Spleen (tissue), 11 donors: ENCODE measurements at regions not wholly inside any gene's neighbourhood (a gene's known extent, or its start where the extent isn't known, plus 50 kb on each side); places are given as distances from the start of the nearest gene placed in this dataset.
"Not testable (repeated sequence)": the region's sequence is repeated elsewhere in the genome, so short reads cannot be mapped to it uniquely, and the experiment has no call there.

ENCODE experiments used
- DNase-seq: peaks from one replicate; pipeline ENCODE4 v3.0.0-alpha.2; 2020
- H3K27ac ChIP-seq, 8 donors: fragments of 200-600 bp; sonication (generic) in 7 of 8; 1 replicate in 4 of 8; 2 replicates in 4 of 8; pipeline versions ENCODE4 v1.5.0 to v1.8.0; 2016 to 2021; ENCODE audit warnings: inconsistent platforms in 4 of 8, mild to moderate bottlenecking in 4 of 8, moderate library complexity in 1 of 8
- H3K27me3 ChIP-seq, 7 donors: fragments of 200-600 bp; sonication (generic) in 6 of 7; replicated peaks in 1 of 7; 1 replicate in 4 of 7; 2 replicates in 3 of 7; pipeline versions ENCODE4 v1.5.0 to v1.8.0; 2016 to 2021; ENCODE audit warnings: inconsistent platforms in 3 of 7, mild to moderate bottlenecking in 1 of 7
- H3K36me3 ChIP-seq, 6 donors: fragments of 200-600 bp; sonication (generic) in 5 of 6; 1 replicate in 4 of 6; 2 replicates in 2 of 6; pipeline versions ENCODE4 v1.5.0 to v1.8.0; 2016 to 2021; ENCODE audit warnings: inconsistent platforms in 2 of 6
- H3K4me1 ChIP-seq, 6 donors: fragments of 200-600 bp; sonication (generic) in 5 of 6; 1 replicate in 3 of 6; 2 replicates in 3 of 6; pipeline versions ENCODE4 v1.5.0 to v1.8.0; 2016 to 2021; ENCODE audit warnings: inconsistent platforms in 3 of 6
- H3K4me3 ChIP-seq, 8 donors: fragments of 200-600 bp; sonication (generic) in 7 of 8; 1 replicate in 4 of 8; 2 replicates in 4 of 8; pipeline versions ENCODE4 v1.5.0 to v1.8.0; 2016 to 2021; ENCODE audit warnings: inconsistent platforms in 4 of 8, mild to moderate bottlenecking in 4 of 8, moderate library complexity in 2 of 8
- H3K9me3 ChIP-seq, 8 donors: fragments of 200-600 bp; sonication (generic) in 7 of 8; 1 replicate in 4 of 8; 2 replicates in 4 of 8; pipeline versions ENCODE4 v1.5.0 to v1.8.0; 2016 to 2021; ENCODE audit warnings: inconsistent platforms in 4 of 8
- CTCF ChIP-seq, 11 experiments: fragments of 200-600 bp in 7 of 11; fragments of 450-650 bp in 4 of 11; sonication (generic) in 4 of 11; IDR thresholded peaks in 8 of 11; conservative IDR thresholded peaks in 3 of 11; 1 replicate in 7 of 11; 2 replicates in 4 of 11; pipeline versions ENCODE4 v1.4.0 to v1.8.0; 2016 to 2021; ENCODE audit warnings: antibody characterized with exemption in 11 of 11, inconsistent platforms in 4 of 11, mild to moderate bottlenecking in 1 of 11
- POLR2A ChIP-seq, 3 donors: fragments of 450-650 bp; IDR thresholded peaks; one replicate each; pipeline ENCODE4 v1.5.1; 2017; ENCODE audit warnings: antibody characterized with exemption in 3 of 3, mild to moderate bottlenecking in 1 of 3
- POLR2AphosphoS5 ChIP-seq, 3 donors: sonication (generic); formaldehyde crosslinking; IDR thresholded peaks; one replicate each; pipeline ENCODE4 v1.5.1; 2017; ENCODE audit warnings: antibody characterized with exemption in 3 of 3
- WGBS, 5 donors: extraction: QIAGEN DNeasy Blood & Tissue Kit in 3 of 5; methylation state at CpG; one replicate each; pipeline versions ENCODE4 v1.1.5 to v1.1.7; 2013 to 2018; 5-methylcytosine and 5-hydroxymethylcytosine counted together
- intact Hi-C: fragments of 100-400 bp; cut with DNase I; formaldehyde crosslinking; loops from one replicate; pipeline ENCODE4 v1.15.0; 2023; ENCODE audit warnings: low total_unique reads
- donor health status: healthy with polysubstance abuse.
- donor health status: DM: no; HTN: no; CAD: no; lungs with moderate emphysema.
- donor health status: DM: no; HTN: no; CAD: no.
- donor health status: Bipolar disorder and iron deficiency.
- donor health status: healthy.
- donor health status: DM: no; HTN: no; CAD: no.
- donor health status: DM: yes; HTN: yes; CAD: no.

- H3K27ac ChIP-seq = no peak overlapping the region
- H3K9me3 ChIP-seq = peaks cover 0 to 15% (median 0%) of the 10 kb centered on the region in 8 donors
- DNase-seq = no peak
- no peak overlapping the region for H3K4me3 ChIP-seq
- no peaks in the 10 kb centered on the region for H3K4me1 ChIP-seq
- H3K27me3 ChIP-seq = no peaks in the 10 kb centered on the region
- WGBS, 5 donors = 55 to 81% (median 68%) methylated on average over 1 of the region's 1 CpG
- TF ChIP-seq CTCF (IDR thresholded peaks at IDR 0.05 in 8 of 11, conservative IDR thresholded peaks at IDR 0.05 in 3 of 11) = no peak
- TF ChIP-seq POLR2AphosphoS5 (IDR thresholded peaks at IDR 0.05) = no peak
- TF ChIP-seq POLR2A (IDR thresholded peaks at IDR 0.05) = no peak
- no peaks in the 10 kb centered on the region for H3K36me3 ChIP-seq
- intact Hi-C loops = no loop called here
Observed at GRCh38 chr7:79610313-79610712, 156.8 kb upstream of the MAGI2 start.

GRCh38 chr7:79608005-79608404, 154.5 kb upstream of the MAGI2 start:
- peaks cover 0 to 15% (median 0%) of the 10 kb centered on the region in 8 donors for H3K9me3 ChIP-seq
- H3K4me1 ChIP-seq = no peaks in the 10 kb centered on the region
- H3K27me3 ChIP-seq = no peaks in the 10 kb centered on the region
- DNase-seq = no peak
- H3K27ac ChIP-seq = no peak overlapping the region
- H3K36me3 ChIP-seq = no peaks in the 10 kb centered on the region
- no peak for TF ChIP-seq POLR2AphosphoS5 (IDR thresholded peaks at IDR 0.05)
- TF ChIP-seq POLR2A (IDR thresholded peaks at IDR 0.05) = no peak
- no peak for TF ChIP-seq CTCF (IDR thresholded peaks at IDR 0.05 in 8 of 11, conservative IDR thresholded peaks at IDR 0.05 in 3 of 11)
- 57 to 89% (median 71%) methylated on average over 1 of the region's 1 CpG for WGBS, 5 donors
- intact Hi-C loops = no loop called here
- no peak overlapping the region for H3K4me3 ChIP-seq

GRCh38 chr7:79604841-79605240, 151.4 kb upstream of the MAGI2 start:
- peaks cover 0 to 19% (median 0%) of the 10 kb centered on the region in 8 donors for H3K9me3 ChIP-seq
- intact Hi-C loops = no loop called here
- 81 to 90% (median 85%) methylated on average over 4 of the region's 4 CpGs for WGBS, 5 donors

GRCh38 chr7:79598351-79598750, 144.9 kb upstream of the MAGI2 start:
- no peak for DNase-seq
- WGBS, 5 donors = 50 to 55% (median 52%) methylated on average over 3 of the region's 3 CpGs
- no peak for TF ChIP-seq CTCF (IDR thresholded peaks at IDR 0.05 in 8 of 11, conservative IDR thresholded peaks at IDR 0.05 in 3 of 11)
- no peak for TF ChIP-seq POLR2AphosphoS5 (IDR thresholded peaks at IDR 0.05)
- TF ChIP-seq POLR2A (IDR thresholded peaks at IDR 0.05) = no peak
- no peak overlapping the region for H3K27ac ChIP-seq
- no peak overlapping the region for H3K4me3 ChIP-seq
- peaks cover 0 to 4% (median 0%) of the 10 kb centered on the region in 8 donors for H3K9me3 ChIP-seq
- intact Hi-C loops = no loop called here
- no peaks in the 10 kb centered on the region for H3K27me3 ChIP-seq
- no peaks in the 10 kb centered on the region for H3K36me3 ChIP-seq
- no peaks in the 10 kb centered on the region for H3K4me1 ChIP-seq

More at GRCh38 chr7:79604841-79605240, 151.4 kb upstream of the MAGI2 start:
- TF ChIP-seq POLR2A (IDR thresholded peaks at IDR 0.05) (no peak), POLR2AphosphoS5 (IDR thresholded peaks at IDR 0.05) (no peak), CTCF (IDR thresholded peaks at IDR 0.05 in 8 of 11, conservative IDR thresholded peaks at IDR 0.05 in 3 of 11) (no peak)
- Histone ChIP-seq H3K4me3 (no peak overlapping the region), H3K27ac (peak overlapping the region in 2 of 8 donors; percentile 41 to 50), H3K27me3 (no peaks in the 10 kb centered on the region), H3K36me3 (no peaks in the 10 kb centered on the region), H3K4me1 (no peaks in the 10 kb centered on the region)
- no peak for DNase-seq

- H3K4me1 ChIP-seq, DNase-seq, intact Hi-C loops, H3K27me3 ChIP-seq, H3K9me3 ChIP-seq, H3K36me3 ChIP-seq, H3K27ac ChIP-seq, H3K4me3 ChIP-seq: not testable (repeated sequence)
- 37 to 57% (median 39%) methylated on average over 5 of the region's 5 CpGs for WGBS, 5 donors
Observed at GRCh38 chr7:79594671-79595070, 141.2 kb upstream of the MAGI2 start.
